ENCODE measurements at regions not wholly inside any gene's neighbourhood (a gene's known extent, or its start where the extent isn't known, plus 50 kb on each side); places are given as distances from the start of the nearest gene placed in this dataset.

- TF ChIP-seq, protein P1, sequence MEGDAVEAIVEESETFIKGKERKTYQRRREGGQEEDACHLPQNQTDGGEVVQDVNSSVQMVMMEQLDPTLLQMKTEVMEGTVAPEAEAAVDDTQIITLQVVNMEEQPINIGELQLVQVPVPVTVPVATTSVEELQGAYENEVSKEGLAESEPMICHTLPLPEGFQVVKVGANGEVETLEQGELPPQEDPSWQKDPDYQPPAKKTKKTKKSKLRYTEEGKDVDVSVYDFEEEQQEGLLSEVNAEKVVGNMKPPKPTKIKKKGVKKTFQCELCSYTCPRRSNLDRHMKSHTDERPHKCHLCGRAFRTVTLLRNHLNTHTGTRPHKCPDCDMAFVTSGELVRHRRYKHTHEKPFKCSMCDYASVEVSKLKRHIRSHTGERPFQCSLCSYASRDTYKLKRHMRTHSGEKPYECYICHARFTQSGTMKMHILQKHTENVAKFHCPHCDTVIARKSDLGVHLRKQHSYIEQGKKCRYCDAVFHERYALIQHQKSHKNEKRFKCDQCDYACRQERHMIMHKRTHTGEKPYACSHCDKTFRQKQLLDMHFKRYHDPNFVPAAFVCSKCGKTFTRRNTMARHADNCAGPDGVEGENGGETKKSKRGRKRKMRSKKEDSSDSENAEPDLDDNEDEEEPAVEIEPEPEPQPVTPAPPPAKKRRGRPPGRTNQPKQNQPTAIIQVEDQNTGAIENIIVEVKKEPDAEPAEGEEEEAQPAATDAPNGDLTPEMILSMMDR (IDR thresholded peaks at IDR 0.05; ENCODE audit: partially characterized antibody, unreplicated experiment): no peak
- Mint-ChIP-seq H3K27me3 (ENCODE audit: unreplicated experiment) (no peaks in the 10 kb centered on the region), H3K27ac (ENCODE audit: unreplicated experiment) (no peak overlapping the region), H3K4me1 (ENCODE audit: low read depth, unreplicated experiment) (no peaks in the 10 kb centered on the region), H3K36me3 (ENCODE audit: unreplicated experiment) (no peaks in the 10 kb centered on the region), H3K9me3 (ENCODE audit: unreplicated experiment) (no peaks in the 10 kb centered on the region), H3K4me3 (ENCODE audit: unreplicated experiment) (no peak overlapping the region)
- DNase-seq: no peak
Observed at GRCh38 chr13:78183732-78184131, 265.1 kb upstream of the EDNRB start.

DNA sequence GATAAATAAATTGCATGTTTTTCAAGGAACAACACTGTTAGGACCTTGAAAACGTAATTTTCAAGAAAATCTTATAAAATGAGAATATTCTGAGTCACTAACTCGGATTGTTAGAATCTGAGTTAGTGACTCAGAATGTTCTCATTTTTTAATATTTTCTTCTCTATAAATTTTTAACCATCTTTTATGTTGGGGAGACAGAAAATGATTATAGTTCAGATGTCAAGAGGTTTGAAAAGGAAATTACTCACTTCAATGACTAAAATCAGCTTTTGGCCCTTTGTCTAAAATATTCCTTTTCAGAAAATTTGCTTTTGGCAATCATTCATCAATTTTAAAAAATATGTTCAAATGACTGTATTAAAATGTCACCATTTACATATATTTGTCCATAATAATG lies 264.2 kb upstream of the EDNRB start:
- Mint-ChIP-seq H3K27me3 (ENCODE audit: unreplicated experiment) (no peaks in the 10 kb centered on the region), H3K9me3 (ENCODE audit: unreplicated experiment) (no peaks in the 10 kb centered on the region), H3K4me1 (ENCODE audit: low read depth, unreplicated experiment) (no peaks in the 10 kb centered on the region), H3K4me3 (ENCODE audit: unreplicated experiment) (no peak overlapping the region), H3K27ac (ENCODE audit: unreplicated experiment) (no peak overlapping the region), H3K36me3 (ENCODE audit: unreplicated experiment) (no peaks in the 10 kb centered on the region)
- TF ChIP-seq, protein P1 (IDR thresholded peaks at IDR 0.05; ENCODE audit: partially characterized antibody, unreplicated experiment): no peak
- no peak for DNase-seq

DNA sequence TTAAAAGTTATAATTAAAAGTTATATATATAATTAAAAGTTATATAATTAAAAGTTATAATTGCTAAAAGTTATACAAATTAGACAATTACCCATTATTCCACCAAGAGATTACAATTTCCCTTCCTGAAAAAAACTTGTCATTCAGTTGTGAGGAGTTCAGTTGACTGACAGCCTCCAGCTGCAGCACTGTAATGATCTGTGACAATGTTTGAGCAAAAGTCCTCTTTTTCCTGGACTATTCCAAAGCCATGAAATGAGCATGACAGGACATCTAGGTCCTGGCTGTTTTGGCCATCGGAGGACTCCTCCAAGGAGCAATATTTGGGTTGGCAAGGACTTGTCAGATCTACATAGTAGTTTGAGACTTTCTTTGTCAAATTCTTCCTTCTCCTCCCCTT lies 258.7 kb upstream of the EDNRB start:
- TF ChIP-seq, protein P1 (IDR thresholded peaks at IDR 0.05; ENCODE audit: partially characterized antibody, unreplicated experiment): no peak
- Mint-ChIP-seq H3K4me1 (ENCODE audit: low read depth, unreplicated experiment) (no peaks in the 10 kb centered on the region), H3K36me3 (ENCODE audit: unreplicated experiment) (no peaks in the 10 kb centered on the region), H3K27ac (ENCODE audit: unreplicated experiment) (no peak overlapping the region), H3K4me3 (ENCODE audit: unreplicated experiment) (no peak overlapping the region), H3K27me3 (ENCODE audit: unreplicated experiment) (no peaks in the 10 kb centered on the region), H3K9me3 (ENCODE audit: unreplicated experiment) (no peaks in the 10 kb centered on the region)
- DNase-seq: no peak

DNA sequence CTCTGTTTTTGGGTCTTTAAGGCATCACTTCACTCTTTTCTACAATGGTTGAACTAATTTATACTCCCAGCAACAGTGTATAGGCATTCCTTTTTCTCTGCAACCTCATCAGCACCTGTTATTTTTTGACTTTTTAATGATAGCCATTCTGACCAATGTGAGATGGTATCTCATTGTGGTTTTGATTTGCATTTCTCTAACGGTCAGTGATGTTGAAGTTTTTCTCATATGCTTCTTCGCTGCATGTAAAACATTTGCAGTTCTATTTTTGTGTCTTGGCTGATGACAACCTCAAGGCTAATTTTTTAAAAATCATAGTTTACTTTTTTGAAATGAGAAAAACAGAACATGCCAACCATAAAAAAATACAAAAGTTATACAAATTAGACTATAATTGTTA lies 258.2 kb upstream of the EDNRB start:
- no peak for DNase-seq
- H3K9me3 Mint-ChIP-seq (ENCODE audit: unreplicated experiment): no peaks in the 10 kb centered on the region
- H3K27me3 Mint-ChIP-seq (ENCODE audit: unreplicated experiment): no peaks in the 10 kb centered on the region

GRCh38 chr13:78169386-78169785 lies 250.8 kb upstream of the EDNRB start:
- Mint-ChIP-seq H3K4me1 (ENCODE audit: low read depth, unreplicated experiment) (no peaks in the 10 kb centered on the region), H3K36me3 (ENCODE audit: unreplicated experiment) (no peaks in the 10 kb centered on the region), H3K27ac (ENCODE audit: unreplicated experiment) (no peak overlapping the region), H3K9me3 (ENCODE audit: unreplicated experiment) (no peaks in the 10 kb centered on the region), H3K27me3 (ENCODE audit: unreplicated experiment) (no peaks in the 10 kb centered on the region), H3K4me3 (ENCODE audit: unreplicated experiment) (no peak overlapping the region)
- TF ChIP-seq, protein P1 (IDR thresholded peaks at IDR 0.05; ENCODE audit: partially characterized antibody, unreplicated experiment): no peak
- no peak for DNase-seq

More for the DNA sequence above, 258.2 kb upstream of the EDNRB start:
- no peaks in the 10 kb centered on the region for H3K36me3 Mint-ChIP-seq (ENCODE audit: unreplicated experiment)
- no peak overlapping the region for H3K4me3 Mint-ChIP-seq (ENCODE audit: unreplicated experiment)
- H3K4me1 Mint-ChIP-seq (ENCODE audit: low read depth, unreplicated experiment): no peaks in the 10 kb centered on the region
- TF ChIP-seq, protein P1 (IDR thresholded peaks at IDR 0.05; ENCODE audit: partially characterized antibody, unreplicated experiment): no peak
- H3K27ac Mint-ChIP-seq (ENCODE audit: unreplicated experiment): no peak overlapping the region

All from glutamatergic neuron (in vitro differentiated cells).